GM18858 (cell line): ENCODE measurements at regions not wholly inside any gene's neighbourhood (a gene's known extent, or its start where the extent isn't known, plus 50 kb on each side); places are given as distances from the start of the nearest gene placed in this dataset.

Source experiments
- ATAC-seq: cut with Tn5 transposase; IDR thresholded peaks from one replicate; pipeline ENCODE4 v1.9.1; 2021; ENCODE audit not compliant: unreplicated experiment

DNA sequence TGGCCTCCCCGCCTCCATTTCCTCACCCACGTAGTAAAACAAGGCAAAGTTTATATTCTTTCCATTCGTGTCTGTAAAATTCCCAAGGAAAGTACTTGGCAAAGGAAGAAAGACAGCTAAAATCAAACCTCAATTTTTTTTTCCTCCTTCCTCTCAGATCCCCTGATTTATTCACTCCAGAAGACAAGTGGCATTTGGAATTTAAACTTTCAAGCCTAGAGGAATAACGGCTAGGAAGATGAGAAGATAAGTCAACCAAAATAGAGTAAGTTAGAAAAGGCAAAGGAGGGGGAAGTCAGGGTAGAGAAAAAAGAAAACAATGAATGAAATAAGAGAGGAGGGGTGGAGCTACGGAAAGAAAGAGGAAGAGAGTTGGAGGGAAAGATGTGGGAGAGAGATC lies 198.9 kb upstream of the PIK3C3 start:
- no peak for ATAC-seq

DNA sequence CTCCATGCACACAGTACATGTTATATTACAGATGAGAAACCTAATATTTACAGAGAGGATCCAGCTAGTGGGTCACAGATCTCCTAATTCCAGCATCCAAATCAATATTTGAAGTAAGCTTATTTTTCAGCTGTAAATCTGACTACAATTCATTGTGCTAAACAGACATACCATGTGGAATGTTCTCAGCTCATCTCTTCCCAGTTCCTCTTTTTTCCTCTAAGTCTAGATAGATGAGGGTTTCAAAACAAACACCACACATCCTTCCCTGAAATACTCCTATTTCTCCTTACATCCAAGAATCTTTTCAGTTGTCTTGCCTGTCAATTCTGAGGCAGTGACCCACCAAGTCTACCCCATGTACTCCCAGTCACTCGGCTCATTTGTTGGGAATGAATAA lies 200.7 kb upstream of the PIK3C3 start:
- no peak for ATAC-seq

DNA sequence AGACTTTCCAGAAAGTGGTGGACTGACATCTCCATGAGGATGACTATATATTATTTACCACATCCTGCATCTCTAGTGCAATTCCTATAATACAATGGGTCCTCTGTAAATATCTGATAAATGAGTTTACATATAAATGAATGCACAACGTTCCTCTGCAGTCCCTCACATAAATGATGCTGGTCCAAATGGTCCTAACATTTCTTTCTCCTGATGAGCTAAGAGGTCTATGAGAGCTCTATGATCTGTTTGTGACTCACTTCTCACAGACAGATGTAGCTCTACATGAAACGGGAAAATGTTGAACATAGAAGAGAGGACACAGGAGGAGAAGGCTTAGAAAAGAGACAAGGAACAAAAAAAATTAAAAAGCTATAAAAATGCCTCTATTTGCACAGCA lies 201.2 kb upstream of the PIK3C3 start:
- ATAC-seq: no peak

DNA sequence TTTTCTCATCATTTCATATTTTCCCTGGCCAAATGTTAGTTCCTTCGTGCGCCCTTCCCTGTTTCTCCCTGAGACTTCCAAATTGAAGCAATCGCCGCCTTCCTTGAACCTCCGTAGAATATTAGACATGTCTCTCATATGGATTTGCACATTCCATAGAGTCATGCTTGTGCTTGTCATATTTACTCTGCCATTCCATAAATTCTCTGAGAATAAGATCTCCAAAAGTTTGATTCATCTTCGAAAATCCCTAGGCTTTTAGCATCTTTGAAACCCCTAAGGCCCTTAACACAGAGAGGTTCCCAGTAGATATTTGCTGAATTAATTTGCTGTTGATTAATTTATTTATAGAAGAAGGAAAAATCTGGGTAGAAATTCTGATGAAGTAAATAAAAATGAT lies 202.2 kb upstream of the PIK3C3 start:
- no peak for ATAC-seq

DNA sequence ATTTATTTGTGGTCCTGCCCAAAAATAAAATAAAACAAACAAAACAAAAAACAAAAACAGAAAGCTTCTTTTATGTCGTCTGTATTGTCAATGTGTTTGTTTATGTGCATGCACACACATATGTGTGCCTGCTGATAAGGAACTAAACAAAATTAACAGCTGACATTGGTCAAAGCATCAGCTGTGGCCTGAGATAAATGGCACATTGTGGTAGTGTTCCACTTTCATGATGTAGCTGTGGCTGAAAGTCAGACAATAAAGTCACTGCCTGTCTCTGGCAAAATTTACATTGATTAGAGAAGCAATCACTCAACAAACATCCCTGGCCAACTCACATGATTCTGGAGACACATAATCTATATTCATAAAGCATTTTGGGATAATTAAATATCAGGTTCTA lies 203.4 kb upstream of the PIK3C3 start:
- no peak for ATAC-seq

DNA sequence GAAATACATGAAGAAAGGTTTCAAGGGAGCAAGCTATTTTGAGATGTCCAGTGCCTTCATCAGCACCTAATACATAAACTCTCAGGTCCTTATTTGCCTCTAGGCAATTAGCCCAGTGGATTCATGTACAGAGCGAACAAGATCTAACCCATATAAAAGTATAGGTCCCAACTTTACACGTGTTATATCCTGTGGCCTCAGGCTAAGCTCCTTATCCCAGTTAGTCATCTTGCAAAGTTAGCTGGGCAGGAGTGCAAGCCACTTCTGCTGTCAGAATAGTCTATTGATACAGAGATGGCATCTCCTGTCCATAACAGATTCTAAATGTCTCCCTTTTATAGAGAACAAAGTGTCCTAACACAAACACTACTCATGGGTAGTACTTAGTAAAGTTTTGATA lies 203.9 kb upstream of the PIK3C3 start:
- no peak for ATAC-seq

DNA sequence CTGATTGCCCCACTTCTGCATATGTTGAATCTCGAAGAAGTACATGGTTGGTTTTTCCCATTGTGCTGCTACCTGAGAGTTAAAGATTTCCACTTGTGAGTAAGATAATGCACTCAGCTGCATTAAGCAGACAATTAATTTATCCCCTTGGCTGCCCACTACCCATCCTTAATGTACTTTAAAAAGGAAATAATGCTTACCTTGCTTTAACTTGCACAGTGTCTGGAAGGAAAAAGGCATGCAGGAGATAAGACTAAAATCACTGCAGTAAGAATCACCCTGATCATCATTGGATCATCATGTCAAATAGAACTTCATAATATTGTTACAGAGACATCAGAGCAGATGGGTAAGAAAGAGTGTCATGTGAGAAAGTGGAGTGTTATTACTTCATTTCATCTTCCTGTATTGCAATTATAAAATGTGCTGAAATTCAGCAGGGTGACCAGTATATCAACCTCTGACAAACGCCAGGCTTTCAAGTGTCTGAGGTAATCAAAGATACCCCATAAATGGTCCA lies 207.3 kb upstream of the PIK3C3 start:
- ATAC-seq: no peak

DNA sequence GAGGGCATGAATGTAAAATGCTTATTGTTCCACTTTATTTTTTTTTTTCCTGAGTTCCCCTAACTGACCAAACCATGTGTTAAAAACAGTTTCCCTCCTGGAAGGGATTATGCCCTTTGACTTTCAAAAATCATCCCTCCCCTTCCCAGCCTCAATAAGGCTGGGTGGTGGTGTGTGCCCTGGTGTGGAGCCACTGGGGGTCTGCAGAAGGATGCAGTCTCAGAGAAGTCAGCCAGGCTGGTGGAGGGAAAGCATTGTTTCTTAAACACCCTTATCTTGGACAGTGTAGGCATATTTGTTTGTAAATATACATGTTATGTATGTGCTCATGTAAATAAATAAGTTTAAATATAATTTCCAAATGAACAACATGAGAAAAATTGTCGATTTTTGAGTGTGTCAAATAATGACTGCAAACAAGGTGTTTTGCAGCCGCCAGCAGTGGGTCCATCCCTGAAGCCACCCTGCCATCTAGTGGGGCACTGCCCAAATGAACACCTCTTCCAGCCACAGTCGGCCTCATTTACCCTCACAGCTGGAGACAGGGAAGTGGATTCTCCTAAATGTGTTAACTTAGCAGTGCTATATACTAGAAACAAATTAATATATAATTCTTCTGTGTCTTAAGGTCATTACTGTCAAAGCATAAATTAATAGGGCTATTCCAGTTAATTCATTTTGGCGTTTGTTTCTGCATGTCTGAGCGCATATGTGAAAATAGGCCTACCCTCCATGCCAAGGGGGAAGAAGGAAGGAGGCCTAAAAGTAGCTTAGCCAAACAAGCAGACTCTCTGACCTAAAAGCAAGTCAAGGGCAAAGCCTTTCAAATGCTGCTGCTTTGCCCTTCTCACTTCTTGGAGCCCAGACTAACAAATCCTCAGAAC lies 209.6 kb upstream of the PIK3C3 start:
- peak; percentile 77 for ATAC-seq

DNA sequence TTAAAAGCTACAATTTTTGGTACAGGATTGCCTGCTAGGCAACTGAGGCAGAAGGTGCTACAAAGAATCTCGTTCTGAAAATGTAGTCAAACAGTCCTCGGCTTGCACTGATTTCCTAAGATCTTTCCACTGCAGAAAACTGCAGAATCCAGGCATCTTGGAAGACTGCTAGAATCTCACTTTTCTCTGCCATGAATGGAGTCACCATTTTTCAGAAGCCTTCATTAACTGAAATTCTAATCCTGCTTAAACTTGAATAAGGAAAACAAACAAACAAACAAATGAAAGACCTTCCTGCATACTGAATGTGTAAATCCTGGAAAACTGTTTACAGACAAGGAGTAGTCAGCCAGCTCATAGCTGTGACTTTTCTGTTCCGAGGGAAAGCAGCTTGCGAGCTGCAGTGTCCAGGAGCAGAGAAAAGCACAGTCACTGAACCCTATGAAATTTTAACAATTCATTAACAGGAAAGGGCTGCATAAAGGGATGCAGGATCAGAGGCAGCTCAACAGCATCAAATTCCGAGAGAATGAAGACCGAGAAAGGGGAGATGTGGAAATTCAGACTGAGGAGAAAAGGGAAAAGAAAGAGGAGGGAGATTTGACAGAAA lies 210.5 kb upstream of the PIK3C3 start:
- no peak for ATAC-seq

DNA sequence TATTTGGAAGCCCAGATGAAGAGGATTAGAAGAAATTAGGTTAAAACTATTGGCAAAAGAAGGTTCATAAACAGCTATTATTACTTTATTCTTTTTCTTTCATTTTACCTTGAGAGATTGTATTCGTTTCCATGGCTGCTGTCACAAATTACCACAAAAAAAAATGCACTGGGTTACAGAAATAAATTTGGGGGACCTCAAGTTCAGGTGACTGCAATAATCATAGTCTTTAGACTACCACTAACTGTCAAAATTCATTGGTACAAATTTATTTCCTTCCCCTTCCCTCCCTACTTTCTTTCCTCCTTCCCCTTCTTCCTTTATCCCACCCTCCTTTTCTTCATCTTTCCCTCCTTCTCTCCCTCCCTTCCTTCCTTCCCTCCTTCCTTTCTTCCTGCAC lies 217.8 kb upstream of the PIK3C3 start:
- no peak for ATAC-seq

DNA sequence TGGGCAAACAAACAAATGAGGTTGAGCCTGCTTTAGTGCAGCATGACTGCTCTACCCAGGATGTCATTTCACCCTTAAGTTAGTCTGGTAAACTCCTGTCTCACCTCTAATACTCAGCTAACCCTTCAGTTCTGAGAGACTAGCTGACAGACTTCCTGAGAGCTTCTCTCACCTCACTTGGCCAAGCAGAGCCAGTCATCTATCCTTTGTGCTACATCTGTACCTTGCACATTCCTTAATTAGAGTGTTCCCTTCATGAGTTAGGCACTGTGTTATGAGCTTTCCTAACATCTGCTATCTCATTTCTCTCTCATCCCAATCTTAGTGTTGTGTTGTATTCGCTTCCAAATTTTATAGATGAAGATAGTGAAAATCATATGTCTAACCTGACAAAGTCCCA lies 220.1 kb upstream of the PIK3C3 start:
- ATAC-seq: no peak

DNA sequence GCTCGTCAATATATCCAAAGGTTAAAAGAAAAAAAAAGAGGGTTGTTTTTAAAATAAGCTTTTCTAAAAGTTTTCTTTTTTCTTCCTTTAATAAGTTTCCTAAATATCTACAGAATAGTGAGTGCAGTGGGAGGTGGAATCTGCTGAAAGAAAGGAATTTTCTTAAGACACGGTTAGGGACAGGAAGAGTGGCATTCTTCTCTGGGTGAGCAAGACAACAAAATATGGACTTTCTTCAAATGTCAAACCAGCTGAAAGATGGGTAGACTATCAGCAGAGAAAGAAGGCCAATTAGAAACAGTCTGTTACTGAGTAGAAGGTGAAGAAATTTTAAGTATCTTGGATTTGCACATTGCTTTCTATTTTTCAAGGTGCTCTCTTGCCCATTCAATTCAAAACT lies 222.7 kb upstream of the PIK3C3 start:
- no peak for ATAC-seq

DNA sequence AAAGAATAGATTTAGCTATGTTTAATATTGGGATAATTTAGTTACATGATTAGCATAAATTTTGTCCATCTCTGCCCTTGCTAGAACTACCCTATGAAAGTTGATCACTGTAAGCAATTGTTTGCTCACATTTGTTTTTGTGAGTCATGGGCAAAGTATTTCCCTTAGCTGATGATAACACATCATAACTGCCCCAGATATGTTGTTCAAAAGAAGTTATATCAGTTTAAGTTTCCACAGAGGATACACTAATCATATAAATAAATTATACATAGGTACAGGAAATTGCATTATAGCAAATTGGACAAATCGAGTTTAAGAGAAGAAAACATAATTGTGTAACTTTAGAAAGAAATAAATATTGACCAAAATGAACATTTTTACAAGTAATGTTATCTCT lies 223.2 kb upstream of the PIK3C3 start:
- ATAC-seq: no peak

DNA sequence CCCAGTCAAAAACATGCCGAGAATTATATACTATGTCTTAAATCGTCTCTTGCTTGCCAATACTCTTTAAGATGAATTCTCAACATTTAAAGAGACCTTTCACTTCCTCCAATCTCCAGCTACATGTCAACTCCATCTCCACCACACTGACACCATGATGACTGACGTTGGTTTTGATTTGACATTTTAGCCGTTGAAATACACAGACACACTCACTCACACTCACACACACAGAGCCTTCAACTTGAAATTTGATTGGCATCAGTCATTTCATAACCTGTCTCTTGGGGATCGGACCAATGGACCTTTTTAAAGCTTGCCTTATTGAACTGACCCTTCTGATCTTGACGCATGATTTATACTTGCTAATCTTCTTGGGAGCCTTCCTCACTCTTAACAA lies 230.8 kb upstream of the PIK3C3 start:
- ATAC-seq: no peak

DNA sequence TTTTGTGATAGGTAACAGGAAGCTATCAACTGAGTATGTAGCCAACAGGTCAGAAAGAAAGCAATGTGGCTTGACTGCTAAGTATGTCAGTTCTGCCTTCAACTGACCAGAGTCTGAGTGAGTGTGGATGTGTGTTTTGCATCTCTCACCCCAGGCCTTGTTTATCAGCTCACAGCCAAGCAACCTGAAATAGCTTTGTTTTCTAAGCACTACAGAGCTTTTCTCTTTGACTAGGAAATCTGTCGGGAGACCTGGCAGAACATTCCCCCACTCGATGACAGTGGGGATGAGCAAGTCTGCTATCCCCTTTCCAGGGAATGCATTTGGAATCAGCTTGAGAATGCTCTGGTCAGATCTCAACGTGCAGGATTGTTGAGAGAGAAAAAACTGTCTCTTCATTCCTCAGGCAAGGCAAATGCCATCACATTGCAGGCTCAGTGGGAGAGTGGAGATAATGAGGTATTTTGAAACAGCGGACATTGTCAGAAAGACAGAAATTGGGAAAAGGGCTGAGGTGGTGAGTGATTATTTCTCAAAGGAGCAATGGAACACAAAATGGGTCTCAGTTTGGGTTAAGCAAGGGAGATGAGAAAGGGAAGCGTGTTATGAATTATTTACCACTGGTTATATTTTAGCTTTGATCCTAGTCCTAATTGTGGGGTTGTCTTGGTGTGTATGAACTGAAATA lies 233.8 kb upstream of the PIK3C3 start:
- ATAC-seq: no peak

DNA sequence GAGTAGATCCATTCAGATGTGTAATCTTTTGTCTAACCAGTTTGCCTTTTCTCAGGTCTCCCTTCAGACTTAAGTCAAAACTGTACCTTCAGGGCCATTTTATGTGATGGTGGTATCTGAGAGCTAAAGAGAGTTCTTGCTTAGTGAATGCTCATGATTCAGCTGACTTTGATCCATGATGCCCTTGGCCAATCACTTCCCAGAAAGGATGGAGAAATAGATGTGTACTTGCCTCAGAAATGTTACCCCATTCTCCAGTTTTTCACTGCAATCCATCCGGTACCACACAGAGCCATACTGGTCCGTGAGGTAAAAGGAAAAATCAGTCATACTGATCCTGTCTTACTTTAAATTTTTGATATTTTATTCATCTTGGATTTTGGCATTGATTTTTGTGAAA lies 234.8 kb upstream of the PIK3C3 start:
- no peak for ATAC-seq

DNA sequence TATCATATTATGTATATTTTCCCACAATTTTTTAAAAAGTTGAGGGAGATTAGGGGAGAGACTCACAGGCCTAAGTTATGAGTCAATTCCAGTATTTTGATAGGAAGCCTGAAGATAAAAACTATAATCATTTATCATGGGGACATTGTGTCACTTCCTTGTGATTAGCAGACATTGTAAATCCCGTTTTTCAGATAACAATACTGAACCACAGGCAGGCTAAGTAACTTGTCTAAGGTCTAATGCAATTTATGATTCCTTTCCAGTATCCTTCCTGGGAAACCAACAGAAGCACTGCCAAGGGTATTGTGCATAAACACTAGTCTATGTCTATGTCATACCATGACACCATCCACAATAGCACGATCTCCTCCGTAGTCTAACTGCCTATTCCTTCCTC lies 235.2 kb upstream of the PIK3C3 start:
- no peak for ATAC-seq

DNA sequence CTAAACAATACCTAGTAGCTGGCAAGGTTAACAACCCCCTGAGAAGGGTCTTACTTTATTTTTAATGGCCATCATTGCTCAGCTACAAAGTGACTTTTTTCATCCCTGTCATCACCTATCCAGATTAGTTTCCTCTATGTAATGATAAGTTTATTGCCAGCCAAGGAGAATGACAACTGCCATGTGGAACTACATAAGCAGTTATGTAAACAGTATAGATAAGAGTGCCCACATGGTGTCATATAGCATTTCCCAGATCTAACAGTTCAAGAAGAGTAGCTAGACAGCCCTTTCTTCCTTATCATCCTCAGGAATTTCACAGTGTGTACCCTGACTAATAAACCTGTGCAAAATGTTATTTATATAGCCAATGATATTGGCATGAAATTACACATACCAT lies 240.2 kb upstream of the PIK3C3 start:
- ATAC-seq: no peak

DNA sequence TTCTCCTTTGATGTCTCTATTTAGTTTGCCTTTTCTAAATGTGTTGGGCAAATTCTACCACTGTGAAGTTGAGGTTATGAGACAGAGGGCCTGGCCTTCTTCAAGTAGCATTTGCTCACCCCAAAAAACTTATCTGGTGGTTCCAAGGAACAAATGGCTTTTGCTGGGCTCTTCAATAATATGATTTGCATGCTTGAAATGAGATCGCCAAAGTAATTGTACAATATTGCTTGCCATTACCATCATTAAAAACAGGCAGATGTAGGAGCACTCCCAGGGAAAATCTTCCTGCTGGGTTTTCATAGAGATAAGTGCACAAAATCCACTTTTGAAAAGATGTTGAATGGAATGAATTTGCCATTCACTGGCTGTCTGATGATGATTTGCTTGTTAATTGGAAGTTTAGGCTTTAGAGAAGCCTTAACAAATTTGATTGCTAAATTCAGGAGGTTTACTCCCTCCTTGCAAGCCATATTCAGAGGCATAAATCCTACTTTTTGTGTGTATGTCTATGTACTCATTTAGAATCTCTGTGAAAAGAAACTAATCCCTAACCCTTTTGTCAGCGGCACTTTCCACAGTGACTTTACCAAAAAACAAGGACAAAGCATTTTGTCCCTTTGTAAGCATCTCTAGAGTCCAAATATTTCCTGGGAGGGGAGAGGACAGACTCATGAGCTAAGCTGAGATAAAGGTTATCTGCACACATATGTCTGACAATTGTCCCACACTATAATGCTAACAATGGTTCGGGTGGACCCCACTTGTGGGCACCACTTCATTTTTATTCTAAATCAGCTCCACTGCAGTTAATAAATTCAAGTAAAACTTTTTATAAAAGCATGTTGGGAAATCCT lies 240.8 kb upstream of the PIK3C3 start:
- no peak for ATAC-seq

DNA sequence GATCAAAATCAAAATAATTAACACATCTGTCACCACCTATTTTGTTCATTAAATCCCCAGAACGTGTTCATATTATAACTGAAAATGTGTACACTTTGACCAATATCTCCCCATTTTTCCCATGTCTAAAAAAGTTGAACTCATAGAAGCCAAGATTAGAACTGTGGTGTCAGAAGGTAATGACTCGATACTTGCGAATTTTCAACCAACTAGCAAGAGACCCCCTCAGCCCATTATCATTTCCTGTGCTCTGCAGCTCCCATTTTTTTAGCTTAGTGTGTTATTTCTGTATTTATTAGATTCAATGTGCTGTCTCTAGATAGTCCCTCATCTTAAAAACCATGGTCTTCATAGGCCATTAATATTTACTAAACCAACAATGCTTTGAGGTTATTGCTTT lies 248.7 kb upstream of the PIK3C3 start:
- ATAC-seq: no peak
